ENCODE measurements at regions not wholly inside any gene's neighbourhood (a gene's known extent, or its start where the extent isn't known, plus 50 kb on each side); places are given as distances from the start of the nearest gene placed in this dataset.
"Not testable (repeated sequence)": the region's sequence is repeated elsewhere in the genome, so short reads cannot be mapped to it uniquely, and the experiment has no call there.

- CTCF ChIA-PET = no interaction called here
- H3K4me1 ChIP-seq (ENCODE audit: control insufficient read depth in 2 of 2, insufficient read depth in 2 of 2, low read length in 2 of 2) = no peaks in the 10 kb centered on the region
- H2AFZ ChIP-seq (ENCODE audit: insufficient read depth, low read depth, low read length, poor library complexity, severe bottlenecking) = no peak overlapping the region
- DNase-seq (no peak), ATAC-seq (ENCODE audit: low read depth) (no peak)
- H3K4me3 ChIP-seq (ENCODE audit: control extremely low read depth in 1 of 5, extremely low read depth in 1 of 5, insufficient read depth in 1 of 5, low read depth in 2 of 5, low read length in 4 of 5) = no peak overlapping the region
- no peaks in the 10 kb centered on the region for H4K20me1 ChIP-seq (ENCODE audit: control insufficient read depth, insufficient read depth, low read length, poor library complexity, severe bottlenecking)
- Mint-ChIP-seq H3K27ac (no peak overlapping the region), H3K4me1 (no peaks in the 10 kb centered on the region), H3K4me3 (no peak overlapping the region), H3K9me3 (ENCODE audit: insufficient read depth) (no peaks in the 10 kb centered on the region), H3K27me3 (peaks cover 3% of the 10 kb centered on the region)
- H3K36me3 ChIP-seq (replicated peaks in 1 of 2; ENCODE audit: control extremely low read depth in 1 of 2, control insufficient read depth in 1 of 2, extremely low read depth in 1 of 2, insufficient read depth in 2 of 2, low read length in 1 of 2) = no peaks in the 10 kb centered on the region
- H3K9ac ChIP-seq (ENCODE audit: low read length) = no peak overlapping the region
- no peaks in the 10 kb centered on the region for H3K9me3 ChIP-seq (ENCODE audit: control extremely low read depth in 1 of 3, control insufficient read depth in 2 of 3, insufficient read depth in 1 of 3, low read length in 2 of 3)
- no peaks in the 10 kb centered on the region for H3K79me2 ChIP-seq (ENCODE audit: control insufficient read depth, insufficient read depth, low read length)
- H3K4me2 ChIP-seq (replicated peaks; ENCODE audit: low read depth, low read length, poor library complexity, severe bottlenecking) = no peak overlapping the region
- intact Hi-C loops (cut with micrococcal nuclease) = no loop called here
- POLR2A ChIA-PET = no interaction called here
- no peaks in the 10 kb centered on the region for H3K27me3 ChIP-seq (replicated peaks in 1 of 4; ENCODE audit: control extremely low read depth in 1 of 4, control insufficient read depth in 3 of 4, insufficient read depth in 4 of 4, low read length in 3 of 4)
- H3K27ac ChIP-seq (ENCODE audit: low read length in 2 of 2) = no peak overlapping the region
- TF ChIP-seq CTCF (IDR thresholded peaks at IDR 0.05) (no peak), EZH2 (IDR thresholded peaks at IDR 0.05; ENCODE audit: borderline replicate concordance, insufficient read depth, low read depth, low read length, poor library complexity, severe bottlenecking) (no peak)
- WGBS (ENCODE audit: insufficient coverage) = 83% methylated on average over 9 of the region's 10 CpGs
These were observed 60.8 kb downstream of the COPRS start for GRCh38 chr17:31798205-31798724.

- ATAC-seq (ENCODE audit: low read depth); H3K4me3 Mint-ChIP-seq; H4K20me1 ChIP-seq (ENCODE audit: control insufficient read depth, insufficient read depth, low read length, poor library complexity, severe bottlenecking); POLR2A ChIA-PET; DNase-seq; H3K4me1 Mint-ChIP-seq; H3K9me3 ChIP-seq (ENCODE audit: control extremely low read depth in 1 of 3, control insufficient read depth in 2 of 3, insufficient read depth in 1 of 3, low read length in 2 of 3); H3K4me1 ChIP-seq (ENCODE audit: control insufficient read depth in 2 of 2, insufficient read depth in 2 of 2, low read length in 2 of 2); H3K4me3 ChIP-seq (ENCODE audit: control extremely low read depth in 1 of 5, extremely low read depth in 1 of 5, insufficient read depth in 1 of 5, low read depth in 2 of 5, low read length in 4 of 5); H3K27ac Mint-ChIP-seq; H3K9me3 Mint-ChIP-seq (ENCODE audit: insufficient read depth); H3K27me3 Mint-ChIP-seq; H3K9ac ChIP-seq (ENCODE audit: low read length); H3K27ac ChIP-seq (ENCODE audit: low read length in 2 of 2); H3K79me2 ChIP-seq (ENCODE audit: control insufficient read depth, insufficient read depth, low read length); H3K27me3 ChIP-seq (replicated peaks in 1 of 4; ENCODE audit: control extremely low read depth in 1 of 4, control insufficient read depth in 3 of 4, insufficient read depth in 4 of 4, low read length in 3 of 4); intact Hi-C loops (cut with micrococcal nuclease); H2AFZ ChIP-seq (ENCODE audit: insufficient read depth, low read depth, low read length, poor library complexity, severe bottlenecking); H3K36me3 ChIP-seq (replicated peaks in 1 of 2; ENCODE audit: control extremely low read depth in 1 of 2, control insufficient read depth in 1 of 2, extremely low read depth in 1 of 2, insufficient read depth in 2 of 2, low read length in 1 of 2); H3K4me2 ChIP-seq (replicated peaks; ENCODE audit: low read depth, low read length, poor library complexity, severe bottlenecking): not testable (repeated sequence)
- CTCF ChIA-PET = interaction anchor here (0.6 kb wide), 1 partner anchor 416 kb away, joined by 4 read pairs; no protein-coding TSS in a partner anchor
- 93% methylated on average over 3 of the region's 7 CpGs for WGBS (ENCODE audit: insufficient coverage)
These were observed 63.1 kb downstream of the COPRS start for GRCh38 chr17:31795941-31796340.
